Endothelial cell of umbilical vein (primary cell): ENCODE measurements at regions not wholly inside any gene's neighbourhood (a gene's known extent, or its start where the extent isn't known, plus 50 kb on each side); places are given as distances from the start of the nearest gene placed in this dataset.

Experiments used
- BruUV-seq: library from RNA; stranded (reverse); fragments of 400-500 nt; replicated peaks from 2 replicates; lab custom pipeline; 2021; lab: Mats Ljungman, UMichigan
- CTCF ChIA-PET: fragments of 300-600, 350-600 bp; sonication (Branson Sonifier 250); formaldehyde crosslinking; loops from one replicate; lab custom pipeline; 2021; ENCODE audit warnings: antibody characterized with exemption, inconsistent platforms; lab: Charles Lee
- POLR2A ChIA-PET: fragments of 300-600, 350-600 bp; sonication (Branson Sonifier 250); formaldehyde crosslinking; loops from one replicate; lab custom pipeline; 2021; ENCODE audit warnings: antibody characterized with exemption, inconsistent platforms; lab: Charles Lee
- DNase-seq: peaks from one replicate; pipeline ENCODE4 v3.0.0-alpha.2; 2011; ENCODE audit warnings: low read depth, low spot score
- FAIRE-seq: peaks from 2 replicates; lab custom pipeline; 2011; peaks lifted over from hg19 to GRCh38; lab: Jason Lieb, UNC
- H2AFZ ChIP-seq: 2 replicates; pipeline ENCODE4 v1.6.0; 2012; ENCODE audit warnings: low read depth, low read length, control low read depth, inconsistent platforms
- H3K27ac ChIP-seq: 2 replicates; pipeline ENCODE4 v1.5.1; 2011; ENCODE audit warnings: low read depth, mild to moderate bottlenecking, control low read depth, low read length, moderate library complexity; ENCODE audit not compliant: insufficient read depth
- H3K27me3 ChIP-seq, 2 experiments: 2 replicates each; pipeline versions ENCODE4 v1.6.0 to v1.6.1; 2011; ENCODE audit warnings: low read length in 2 of 2, mixed read lengths in 1 of 2; ENCODE audit not compliant: control insufficient read depth in 2 of 2, insufficient read depth in 2 of 2
- H3K36me3 ChIP-seq, 2 experiments: 2 replicates in 1 of 2; 3 replicates in 1 of 2; pipeline ENCODE4 v1.5.1; 2011; ENCODE audit warnings: low read length in 2 of 2, mild to moderate bottlenecking in 1 of 2, moderate library complexity in 1 of 2; ENCODE audit not compliant: control insufficient read depth in 2 of 2, insufficient read depth in 2 of 2; ENCODE audit errors: extremely low read depth in 1 of 2
- H3K4me1 ChIP-seq: 3 replicates; pipeline ENCODE4 v1.5.1; 2011; ENCODE audit warnings: mild to moderate bottlenecking, low read length; ENCODE audit not compliant: control insufficient read depth, insufficient read depth; ENCODE audit errors: extremely low read depth
- H3K4me2 ChIP-seq: 2 replicates; pipeline ENCODE4 v1.6.1; 2011; ENCODE audit warnings: low read length, control low read depth, mixed read lengths; ENCODE audit not compliant: insufficient read depth
- H3K4me3 ChIP-seq, 3 experiments: fragments of 200-600 bp in 1 of 3; sonication (generic), shearing (Covaris generic) in 1 of 3; replicated peaks in 1 of 3; 2 replicates each; pipeline ENCODE4 v1.5.1; 2011 to 2016; ENCODE audit warnings: control low read depth in 3 of 3, low read length in 3 of 3, mild to moderate bottlenecking in 2 of 3, inconsistent platforms in 1 of 3, low read depth in 1 of 3, moderate library complexity in 1 of 3; ENCODE audit not compliant: insufficient read depth in 1 of 3
- H3K79me2 ChIP-seq: 2 replicates; pipeline ENCODE4 v1.6.0; 2012; ENCODE audit warnings: low read length, inconsistent platforms; ENCODE audit not compliant: control insufficient read depth, insufficient read depth
- H3K9ac ChIP-seq: replicated peaks from 2 replicates; pipeline ENCODE3; 2011; ENCODE audit warnings: low read length, control low read depth; ENCODE audit not compliant: insufficient read depth; ENCODE audit errors: extremely low read depth
- H3K9me1 ChIP-seq: replicated peaks from 3 replicates; pipeline ENCODE4 v1.6.0; 2011; ENCODE audit warnings: mild to moderate bottlenecking, low read length; ENCODE audit not compliant: control insufficient read depth, insufficient read depth; ENCODE audit errors: extremely low read depth
- H3K9me3 ChIP-seq: replicated peaks from 2 replicates; pipeline ENCODE4 v1.5.1; 2012; ENCODE audit warnings: low read length, inconsistent platforms; ENCODE audit not compliant: control insufficient read depth, insufficient read depth
- H4K20me1 ChIP-seq: replicated peaks from 2 replicates; pipeline ENCODE3; 2011; ENCODE audit warnings: mild to moderate bottlenecking, low read length; ENCODE audit not compliant: control insufficient read depth, insufficient read depth; ENCODE audit errors: extremely low read depth
- EZH2 ChIP-seq: IDR thresholded peaks from 2 replicates; pipeline ENCODE4 v1.6.1; 2012; ENCODE audit warnings: borderline replicate concordance, low read depth, mild to moderate bottlenecking, moderate library complexity, low read length, inconsistent platforms; ENCODE audit not compliant: severe bottlenecking
- FOS ChIP-seq: IDR thresholded peaks from 2 replicates; pipeline ENCODE4 v1.6.1; 2011; ENCODE audit warnings: mild to moderate bottlenecking, low read length, moderate library complexity, borderline replicate concordance; ENCODE audit not compliant: insufficient read depth
- GATA2 ChIP-seq: IDR thresholded peaks from 2 replicates; pipeline ENCODE4 v1.7.0; 2011; ENCODE audit warnings: low read depth, mild to moderate bottlenecking, moderate library complexity, mixed read lengths, low read length; ENCODE audit not compliant: insufficient read length, insufficient read depth
- JUN ChIP-seq: IDR thresholded peaks from 2 replicates; pipeline ENCODE4 v1.6.1; 2011; ENCODE audit warnings: borderline replicate concordance, low read depth; ENCODE audit not compliant: insufficient read length, insufficient read depth
- MYC ChIP-seq: IDR thresholded peaks from one replicate; pipeline ENCODE4 v1.6.1; 2011; ENCODE audit warnings: mild to moderate bottlenecking, low read depth, low read length
- POLR2A ChIP-seq: IDR thresholded peaks from 2 replicates; pipeline ENCODE4 v1.6.1; 2012; ENCODE audit warnings: low read depth, mild to moderate bottlenecking, control low read depth, low read length
- POLR2AphosphoS5 ChIP-seq: IDR thresholded peaks from 2 replicates; pipeline ENCODE4 v1.6.1; 2012; ENCODE audit warnings: low read depth, mild to moderate bottlenecking, control low read depth, low read length, moderate library complexity; ENCODE audit not compliant: insufficient read depth
- dilution Hi-C: fragments of 300-500 bp; cut with MboI; formaldehyde crosslinking; loops from one replicate; pipeline ENCODE4 v1.15.0; 2019; ENCODE audit warnings: low sequenced_read_pairs; ENCODE audit not compliant: extremely low pct_ligation_motif_present
- intact Hi-C: fragments of 100-400 bp; cut with micrococcal nuclease; formaldehyde crosslinking; loops from one replicate; pipeline ENCODE4 v1.10.0; 2022
- TF ChIP-seq, protein P1 (sequence below): IDR thresholded peaks from 2 replicates; pipeline ENCODE4 v1.6.1; 2011; ENCODE audit not compliant: insufficient read depth, insufficient read length
- TF ChIP-seq, protein P2 (sequence below), 2 donors: IDR thresholded peaks; 1 replicate in 1 of 2; 2 replicates in 1 of 2; pipeline ENCODE4 v1.5.1; 2011; ENCODE audit warnings: low read length in 2 of 2, mild to moderate bottlenecking in 2 of 2, moderate library complexity in 2 of 2, control low read depth in 1 of 2, inconsistent platforms in 1 of 2, low read depth in 1 of 2; ENCODE audit not compliant: insufficient read depth in 1 of 2; ENCODE audit errors: extremely low read depth in 1 of 2

DNA sequence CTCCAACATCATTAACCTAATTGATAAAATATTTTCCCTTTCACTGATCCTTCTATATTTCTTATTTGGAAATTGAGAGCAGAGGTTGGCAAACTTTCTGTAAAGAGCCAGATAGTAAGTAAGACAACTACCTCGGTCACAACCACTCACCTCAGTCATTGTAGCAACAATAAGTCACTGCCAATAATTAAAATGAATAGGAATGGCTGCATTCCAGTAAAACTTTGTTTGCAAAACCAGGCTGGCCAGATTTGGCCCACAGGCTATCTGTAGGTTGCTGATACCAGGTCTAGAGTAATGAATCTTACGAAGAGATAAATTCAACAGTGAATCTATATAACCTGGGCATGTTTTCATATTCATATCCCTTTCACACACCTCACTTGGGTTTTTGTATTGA, 316.2 kb upstream of the TBC1D5 start:
- Histone ChIP-seq H3K4me3 (no peak overlapping the region), H3K4me1 (no peaks in the 10 kb centered on the region), H4K20me1 (no peaks in the 10 kb centered on the region), H3K79me2 (no peaks in the 10 kb centered on the region), H3K9ac (no peak overlapping the region), H3K27me3 (no peaks in the 10 kb centered on the region), H3K4me2 (no peak overlapping the region), H3K9me1 (no peaks in the 10 kb centered on the region), H3K27ac (no peak overlapping the region), H2AFZ (no peak overlapping the region), H3K36me3 (no peaks in the 10 kb centered on the region), H3K9me3 (no peaks in the 10 kb centered on the region)
- CTCF ChIA-PET, result interaction anchor here (1.2 kb wide), 1 partner anchor 11 kb away, joined by 3 read pairs; no protein-coding TSS in a partner anchor
- no peak for FAIRE-seq
- no TSS peak for BruUV-seq
- dilution Hi-C loops, result no loop called here
- DNase-seq, result no peak
- intact Hi-C loops, result no loop called here
- TF ChIP-seq POLR2A (no peak), MYC (no peak), POLR2AphosphoS5 (no peak), EZH2 (no peak)
- TF ChIP-seq, protein P1, sequence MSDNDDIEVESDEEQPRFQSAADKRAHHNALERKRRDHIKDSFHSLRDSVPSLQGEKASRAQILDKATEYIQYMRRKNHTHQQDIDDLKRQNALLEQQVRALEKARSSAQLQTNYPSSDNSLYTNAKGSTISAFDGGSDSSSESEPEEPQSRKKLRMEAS, result no peak
- POLR2A ChIA-PET, result no interaction called here

DNA sequence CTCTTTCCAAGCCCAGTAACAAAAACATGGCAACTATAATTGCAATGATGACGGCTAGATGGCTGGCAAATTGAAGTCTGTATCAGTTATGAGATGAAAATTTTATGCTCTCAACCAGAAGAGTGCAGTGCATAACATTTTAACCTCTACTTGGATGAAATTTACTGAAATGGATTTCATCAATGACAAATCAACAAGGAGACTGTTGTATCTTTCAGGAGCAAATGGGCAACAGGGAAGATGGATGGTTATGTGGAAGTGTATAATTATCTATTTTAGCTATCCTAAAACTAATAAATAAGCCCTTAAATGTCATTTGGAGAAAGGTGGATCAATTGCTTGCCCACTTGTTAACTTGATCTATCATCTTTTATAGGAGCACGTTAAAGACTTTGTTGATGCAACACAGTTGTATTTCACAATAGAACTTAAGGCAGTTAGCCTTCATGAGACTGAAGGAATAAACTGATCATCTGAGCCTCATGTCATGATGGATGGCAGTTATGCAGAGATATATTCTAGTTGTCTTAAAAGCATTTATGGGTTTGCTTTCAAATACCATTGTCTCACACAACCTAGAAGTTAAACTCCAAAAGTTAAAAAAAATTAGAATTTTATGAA, 315.1 kb upstream of the TBC1D5 start:
- Histone ChIP-seq H3K79me2 (no peaks in the 10 kb centered on the region), H3K4me3 (no peak overlapping the region), H3K9me1 (no peaks in the 10 kb centered on the region), H3K9me3 (no peaks in the 10 kb centered on the region), H4K20me1 (no peaks in the 10 kb centered on the region), H3K36me3 (no peaks in the 10 kb centered on the region), H3K4me2 (no peak overlapping the region), H3K27ac (no peak overlapping the region), H3K27me3 (no peaks in the 10 kb centered on the region), H3K9ac (no peak overlapping the region), H3K4me1 (no peaks in the 10 kb centered on the region), H2AFZ (no peak overlapping the region)
- FAIRE-seq (no peak), DNase-seq (no peak)
- ChIA-PET CTCF (no interaction called here), POLR2A (no interaction called here)
- dilution Hi-C loops (no loop called here), intact Hi-C loops (no loop called here)
- BruUV-seq, result no TSS peak
- TF ChIP-seq POLR2AphosphoS5, result no peak
- no peak for TF ChIP-seq GATA2
- TF ChIP-seq FOS, result no peak
- TF ChIP-seq, protein P1, result no peak
- TF ChIP-seq, protein P2, sequence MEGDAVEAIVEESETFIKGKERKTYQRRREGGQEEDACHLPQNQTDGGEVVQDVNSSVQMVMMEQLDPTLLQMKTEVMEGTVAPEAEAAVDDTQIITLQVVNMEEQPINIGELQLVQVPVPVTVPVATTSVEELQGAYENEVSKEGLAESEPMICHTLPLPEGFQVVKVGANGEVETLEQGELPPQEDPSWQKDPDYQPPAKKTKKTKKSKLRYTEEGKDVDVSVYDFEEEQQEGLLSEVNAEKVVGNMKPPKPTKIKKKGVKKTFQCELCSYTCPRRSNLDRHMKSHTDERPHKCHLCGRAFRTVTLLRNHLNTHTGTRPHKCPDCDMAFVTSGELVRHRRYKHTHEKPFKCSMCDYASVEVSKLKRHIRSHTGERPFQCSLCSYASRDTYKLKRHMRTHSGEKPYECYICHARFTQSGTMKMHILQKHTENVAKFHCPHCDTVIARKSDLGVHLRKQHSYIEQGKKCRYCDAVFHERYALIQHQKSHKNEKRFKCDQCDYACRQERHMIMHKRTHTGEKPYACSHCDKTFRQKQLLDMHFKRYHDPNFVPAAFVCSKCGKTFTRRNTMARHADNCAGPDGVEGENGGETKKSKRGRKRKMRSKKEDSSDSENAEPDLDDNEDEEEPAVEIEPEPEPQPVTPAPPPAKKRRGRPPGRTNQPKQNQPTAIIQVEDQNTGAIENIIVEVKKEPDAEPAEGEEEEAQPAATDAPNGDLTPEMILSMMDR (IDR thresholded peaks at IDR 0.05; ENCODE audit: extremely low read depth in 1 of 2, insufficient read depth in 1 of 2, low read depth in 1 of 2, low read length in 2 of 2), result no peak
- no peak for TF ChIP-seq POLR2A
- TF ChIP-seq JUN, result no peak
- TF ChIP-seq MYC, result no peak
- TF ChIP-seq EZH2, result no peak
